HG03354 (cell line): ENCODE measurements at regions not wholly inside any gene's neighbourhood (a gene's known extent, or its start where the extent isn't known, plus 50 kb on each side); places are given as distances from the start of the nearest gene placed in this dataset.
"Not testable (repeated sequence)": the region's sequence is repeated elsewhere in the genome, so short reads cannot be mapped to it uniquely, and the experiment has no call there.

Source experiments
- ATAC-seq: cut with Tn5 transposase; IDR thresholded peaks from one replicate; pipeline ENCODE4 v1.9.1; 2021; ENCODE audit warnings: mild to moderate bottlenecking; ENCODE audit not compliant: unreplicated experiment, poor library complexity, severe bottlenecking

DNA sequence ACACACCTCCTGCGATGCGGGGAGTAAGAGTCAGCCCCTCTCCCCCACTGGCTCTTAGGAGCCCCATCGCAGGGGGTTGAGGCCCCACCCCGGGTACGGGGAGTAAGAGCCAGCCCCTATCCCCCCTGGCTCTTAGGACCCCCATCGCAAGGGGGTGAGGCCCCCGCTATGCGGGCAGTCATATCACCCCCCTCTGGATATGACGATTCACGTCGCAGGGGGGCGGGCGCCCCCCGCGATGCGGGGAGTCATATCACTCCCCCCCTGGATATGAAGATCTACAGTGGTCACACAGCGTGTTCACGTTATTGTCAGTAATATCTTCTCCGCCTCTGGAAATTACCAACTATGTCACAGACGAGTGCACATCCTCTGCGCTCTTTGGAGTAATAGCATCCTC lies 61.1 kb downstream of the DEFB131A start:
- ATAC-seq: not testable (repeated sequence)

DNA sequence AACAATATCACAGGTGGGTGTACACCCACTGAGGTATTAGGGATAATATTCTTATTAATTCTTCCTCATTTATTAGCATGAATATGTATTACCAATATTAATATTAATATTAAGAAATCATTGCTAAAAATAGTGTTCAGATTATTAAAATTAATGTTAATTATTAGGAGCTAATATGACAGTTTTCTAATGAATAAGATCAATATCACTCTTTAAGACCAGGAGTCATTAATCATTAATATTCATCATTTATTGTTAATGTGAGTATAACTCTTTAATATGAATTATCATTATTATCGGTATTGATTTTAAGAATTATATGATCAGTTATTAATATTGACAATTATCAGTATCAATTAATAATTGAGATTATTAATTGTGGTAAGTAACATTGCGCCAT lies 62.5 kb downstream of the DEFB131A start:
- ATAC-seq: not testable (repeated sequence)

DNA sequence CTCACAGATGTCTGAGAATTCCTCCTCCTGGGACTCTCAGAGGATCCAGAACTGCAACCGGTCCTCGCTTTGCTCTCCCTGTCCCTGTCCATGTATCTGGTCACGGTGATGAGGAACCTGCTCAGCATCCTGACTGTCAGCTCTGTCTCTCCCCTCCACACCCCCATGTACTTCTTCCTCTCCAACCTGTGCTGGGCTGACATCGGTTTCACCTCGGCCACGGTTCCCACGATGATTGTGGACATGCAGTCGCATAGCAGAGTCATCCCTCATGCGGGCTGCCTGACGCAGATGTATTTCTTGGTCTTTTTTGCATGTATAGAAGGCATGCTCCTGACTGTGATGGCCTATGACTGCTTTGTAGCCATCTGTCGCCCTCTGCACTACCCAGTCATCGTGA lies 68.7 kb downstream of the DEFB131A start:
- ATAC-seq: not testable (repeated sequence)

DNA sequence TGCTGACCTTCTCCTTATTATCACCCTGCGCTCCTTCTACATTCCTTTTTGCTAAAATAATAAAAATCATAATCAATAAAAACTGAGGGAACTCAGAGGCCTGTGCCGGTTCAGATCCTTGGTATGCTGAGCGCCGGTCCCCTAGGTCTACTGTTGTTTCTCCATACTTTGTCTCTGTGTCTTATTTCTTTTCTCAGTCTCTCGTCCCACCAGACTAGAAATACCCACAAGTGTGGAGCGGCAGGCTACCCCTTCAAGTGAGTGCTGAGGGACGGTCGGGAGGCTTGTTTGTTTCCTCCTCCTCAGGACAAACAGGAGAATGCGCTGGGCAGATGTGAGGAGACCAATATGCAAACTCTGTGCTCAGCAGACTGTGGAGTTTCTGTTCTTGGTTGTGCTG lies 75.4 kb downstream of the DEFB131A start:
- not testable (repeated sequence) for ATAC-seq

DNA sequence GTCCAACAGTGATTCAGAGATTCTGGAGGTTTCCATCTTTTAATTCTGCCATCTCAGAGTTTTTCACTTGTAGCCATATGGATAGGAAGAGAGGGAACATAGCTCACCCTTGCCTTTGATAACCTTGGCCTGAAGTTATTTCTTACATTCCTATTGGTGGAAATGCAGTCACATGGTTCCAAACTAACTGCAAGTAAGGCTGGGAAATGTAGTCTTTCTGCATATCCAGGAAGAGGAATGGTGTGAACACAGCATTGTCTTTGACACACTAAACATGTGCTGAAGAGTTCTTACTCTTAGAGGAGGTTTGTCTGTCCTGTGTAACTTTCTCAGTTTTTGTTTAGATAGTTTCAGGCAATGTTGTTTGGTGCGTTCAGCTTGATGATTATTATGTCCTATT lies 78.7 kb downstream of the DEFB131A start:
- not testable (repeated sequence) for ATAC-seq

DNA sequence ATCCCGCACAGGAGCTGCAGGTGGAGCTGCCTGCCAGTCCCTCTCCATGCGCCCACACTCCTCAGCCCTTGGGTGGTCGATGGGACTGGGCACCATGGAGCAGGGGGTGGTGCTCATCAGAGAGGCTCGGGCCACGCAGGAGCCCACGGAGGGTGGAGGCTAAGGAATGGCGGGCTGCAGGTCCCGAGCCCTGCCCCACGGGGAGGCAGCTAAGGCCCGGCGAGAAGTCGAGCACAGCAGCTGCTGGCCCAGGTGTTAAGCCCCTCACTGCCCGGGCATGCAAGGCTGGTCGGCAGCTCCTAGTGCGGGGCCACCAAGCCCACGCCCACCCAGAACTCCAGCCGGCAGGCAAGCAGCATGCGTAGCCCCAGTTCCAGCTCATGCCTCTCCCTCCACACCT lies 80.2 kb downstream of the DEFB131A start:
- ATAC-seq: not testable (repeated sequence)

DNA sequence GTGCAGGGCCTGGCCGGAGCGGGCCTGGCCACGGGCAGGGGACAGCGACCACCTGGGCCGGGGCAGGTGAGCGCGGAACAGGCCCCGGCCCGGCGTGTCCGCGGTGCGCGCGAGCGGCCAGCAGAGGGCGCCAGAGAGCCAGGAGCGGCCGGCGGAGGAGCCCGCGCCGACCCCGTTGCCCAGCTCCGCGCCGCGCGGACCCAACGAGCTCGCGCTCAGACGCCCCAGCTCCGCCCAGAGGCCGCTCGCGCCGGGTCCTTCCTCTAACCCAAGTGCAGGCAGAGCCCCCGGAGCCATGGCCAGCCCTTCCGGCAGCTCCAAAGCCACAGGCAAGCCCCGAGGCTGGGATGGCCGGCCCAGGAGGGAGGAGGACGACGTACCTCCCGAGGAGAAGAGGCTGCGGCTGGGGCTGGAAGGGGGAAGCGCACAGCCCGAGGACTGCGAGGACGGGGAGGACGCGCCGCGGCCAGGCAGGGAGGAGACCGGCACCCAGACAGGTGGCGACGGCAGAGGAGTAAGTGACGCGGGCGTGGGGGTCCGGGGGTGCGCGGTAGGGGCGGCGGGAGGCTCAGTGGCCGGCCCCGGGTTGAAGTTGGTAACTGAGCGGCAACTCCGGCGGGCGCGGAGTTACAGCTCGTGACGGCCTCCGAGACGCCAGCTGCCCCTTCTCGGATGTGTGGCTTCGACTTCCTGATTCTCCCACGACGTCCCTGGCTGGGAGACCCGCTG lies 88.1 kb downstream of the DEFB131A start:
- not testable (repeated sequence) for ATAC-seq

DNA sequence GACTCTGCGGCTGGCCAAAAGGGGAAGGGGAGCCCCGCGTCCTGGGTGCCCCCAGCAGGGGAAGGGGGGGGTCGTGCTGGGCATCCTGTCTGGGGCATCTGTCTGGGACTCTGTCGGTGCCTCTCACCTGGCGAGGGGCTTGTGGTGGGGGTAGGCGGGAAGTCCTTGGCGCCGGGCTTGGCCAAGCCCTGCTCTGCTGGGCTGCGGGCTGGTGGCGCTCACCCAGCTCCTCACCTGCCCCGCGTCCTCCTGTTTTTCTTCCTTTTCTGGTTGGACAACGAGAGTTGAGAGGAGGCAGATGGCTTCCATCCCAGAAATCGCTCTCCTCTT lies 88.6 kb downstream of the DEFB131A start:
- ATAC-seq: not testable (repeated sequence)

DNA sequence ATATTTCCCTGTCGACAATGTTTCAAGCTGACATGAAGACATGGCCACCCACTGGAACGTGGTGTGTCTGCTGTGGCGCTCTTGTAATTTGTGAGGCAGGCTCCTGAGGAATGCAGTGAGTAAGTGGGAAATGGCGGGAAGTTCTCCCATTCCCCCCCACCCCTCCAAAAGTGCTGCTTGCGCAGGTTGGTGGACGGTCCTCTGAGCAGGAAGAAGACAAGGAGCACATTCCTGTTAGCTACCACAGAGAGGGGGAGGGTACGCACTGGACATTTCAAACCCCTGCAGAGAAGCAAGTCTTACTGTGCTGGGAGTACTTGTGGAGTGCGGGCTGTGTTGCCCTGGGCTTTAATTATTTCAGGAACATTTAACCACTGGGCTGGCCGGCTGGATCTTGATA lies 92.9 kb downstream of the DEFB131A start:
- not testable (repeated sequence) for ATAC-seq

DNA sequence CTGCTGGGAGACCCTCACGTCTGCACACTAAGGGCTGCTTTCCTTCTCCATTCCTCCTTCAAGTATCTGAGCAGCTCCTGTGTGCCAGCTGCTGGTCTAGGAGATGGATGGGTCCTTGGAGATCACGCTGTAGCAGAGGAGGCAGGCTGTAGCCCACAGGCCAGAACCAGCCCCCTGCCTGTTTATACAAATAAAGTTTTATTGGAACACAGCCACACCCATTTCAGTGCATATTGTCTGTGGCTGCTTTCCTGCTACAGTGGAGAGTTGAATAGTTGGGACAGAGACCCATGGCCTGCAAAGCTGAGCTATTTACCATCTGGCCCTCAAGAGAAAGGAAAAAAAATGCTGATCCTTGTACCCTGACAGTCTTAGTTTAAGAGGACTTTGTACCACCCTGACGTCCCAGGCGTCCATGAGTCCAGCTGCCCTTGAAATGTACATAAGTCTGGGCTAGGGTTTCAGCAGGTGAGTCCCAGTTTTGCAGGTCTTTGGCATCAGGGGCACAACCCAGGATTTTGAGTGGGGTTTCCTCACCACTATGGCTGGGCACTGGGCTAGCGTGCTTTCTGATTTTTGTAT lies 95.8 kb downstream of the DEFB131A start:
- not testable (repeated sequence) for ATAC-seq

DNA sequence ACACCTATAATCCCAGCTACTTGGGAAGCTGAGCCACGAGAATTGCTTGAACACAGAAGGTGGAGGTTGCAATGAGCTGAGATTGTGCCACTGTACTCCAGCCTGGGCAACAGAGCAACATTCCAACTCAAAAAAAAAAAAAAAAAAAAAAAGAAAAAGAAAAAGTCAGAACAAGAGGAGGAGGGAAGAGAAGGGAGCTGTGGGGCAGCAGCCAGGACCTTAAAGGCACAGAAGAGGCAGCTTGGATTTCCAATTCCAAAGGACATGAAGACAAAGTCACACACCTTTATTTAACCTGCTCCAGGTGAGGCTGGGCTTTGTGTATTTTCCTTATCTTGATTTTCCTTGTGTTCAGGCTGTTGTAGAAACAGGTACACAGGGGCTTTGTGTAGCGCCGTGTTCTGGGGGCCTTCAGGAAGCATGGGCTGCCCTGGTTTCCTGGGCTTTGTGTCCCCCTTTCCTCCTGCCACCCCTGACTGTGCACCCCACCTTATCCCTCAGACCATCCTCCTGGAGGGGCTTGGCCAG lies 97.2 kb downstream of the DEFB131A start:
- not testable (repeated sequence) for ATAC-seq

DNA sequence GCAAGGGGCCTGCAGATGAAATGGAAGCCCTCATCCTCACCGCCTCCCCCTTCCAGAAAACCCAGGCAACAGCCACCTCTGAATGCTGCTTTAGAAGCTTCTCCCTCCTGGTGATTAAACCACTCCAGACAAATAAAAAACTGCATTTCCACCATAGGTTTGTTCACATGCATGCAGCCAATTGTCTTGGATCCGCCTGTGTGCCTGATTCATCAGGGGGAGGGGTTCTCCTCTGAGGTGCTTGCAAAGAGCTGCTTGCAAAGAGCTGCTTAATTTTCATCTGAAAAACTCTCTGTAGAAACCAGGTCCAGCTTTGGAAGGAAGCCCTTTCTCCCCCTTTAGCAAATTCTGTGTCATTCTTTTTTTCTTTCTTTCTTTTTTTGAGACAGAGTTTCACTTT lies 100.6 kb downstream of the DEFB131A start:
- ATAC-seq: not testable (repeated sequence)

DNA sequence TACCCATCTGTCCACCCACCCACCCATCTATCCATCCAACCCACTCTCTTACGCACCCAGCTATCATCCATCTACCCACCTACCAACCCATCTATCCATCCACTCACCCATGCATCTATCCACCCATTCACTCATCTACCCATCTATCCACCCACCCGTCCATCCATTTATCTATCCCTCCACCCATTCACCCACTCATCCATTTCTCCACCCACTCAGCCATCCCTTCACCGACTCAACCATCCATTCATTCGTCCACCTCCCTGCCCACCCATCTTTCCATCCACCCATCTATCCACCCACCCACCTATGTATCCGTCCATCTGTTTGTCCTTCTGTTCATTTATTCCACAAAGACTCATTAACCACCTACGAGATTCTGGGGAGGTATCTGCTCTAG lies 103.3 kb downstream of the DEFB131A start:
- ATAC-seq: not testable (repeated sequence)

DNA sequence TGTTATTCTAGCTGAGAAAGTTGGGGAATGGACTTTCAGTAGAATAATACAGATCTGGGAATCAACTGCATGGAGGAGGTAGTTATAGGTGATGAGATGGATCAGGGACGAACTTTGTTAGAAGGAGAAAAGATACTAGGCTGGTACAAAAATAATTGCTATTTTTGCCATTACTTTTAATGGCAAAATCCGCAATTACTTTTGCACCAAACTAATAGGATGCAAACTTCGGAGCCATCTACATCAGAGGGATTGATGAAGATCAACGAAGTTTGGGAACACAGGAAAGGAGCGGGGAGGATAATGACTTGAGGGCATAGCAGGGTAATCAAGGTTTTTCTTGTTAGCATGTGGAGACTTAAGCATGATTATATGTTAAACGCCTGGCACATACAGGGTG lies 111.9 kb downstream of the DEFB131A start:
- ATAC-seq: not testable (repeated sequence)

DNA sequence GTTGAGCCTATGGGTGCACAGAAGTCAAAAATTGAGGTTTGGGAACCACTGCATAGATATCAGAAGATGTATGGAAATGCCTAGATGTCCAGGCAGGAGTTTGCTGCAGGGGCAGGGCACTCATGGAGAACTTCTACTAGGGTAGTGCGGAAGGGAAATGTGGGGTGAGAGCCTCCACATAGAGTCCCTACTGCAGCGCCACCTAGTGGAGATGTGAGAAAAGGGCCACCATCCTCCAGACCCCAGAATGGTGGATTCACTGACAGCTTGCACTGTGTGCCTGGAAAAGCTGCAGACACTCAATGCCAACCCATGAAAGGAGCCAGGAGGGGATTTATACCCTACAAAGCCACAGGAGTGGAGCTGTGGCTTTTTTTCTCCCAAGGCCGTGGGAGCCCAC lies 133.7 kb downstream of the DEFB131A start:
- ATAC-seq: not testable (repeated sequence)

DNA sequence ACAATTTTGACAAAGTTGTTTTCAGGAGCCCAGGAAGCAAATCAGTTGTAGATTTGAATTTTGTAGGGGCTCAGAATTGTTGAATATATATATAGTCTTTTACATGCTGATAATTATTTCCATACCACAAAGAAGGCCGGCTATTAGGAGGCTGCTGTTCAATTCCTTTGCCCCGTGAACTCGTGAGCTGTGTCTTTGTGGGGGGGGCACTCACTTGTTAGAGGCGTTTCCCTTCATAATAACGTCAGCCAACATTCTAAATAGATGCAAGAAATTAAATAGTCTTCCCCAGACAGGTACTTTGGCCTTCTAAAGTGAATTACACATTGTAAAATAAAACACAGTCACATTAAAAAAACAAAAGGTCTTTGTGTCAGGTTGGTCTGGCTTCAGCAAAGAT lies 138.7 kb downstream of the DEFB131A start:
- not testable (repeated sequence) for ATAC-seq

DNA sequence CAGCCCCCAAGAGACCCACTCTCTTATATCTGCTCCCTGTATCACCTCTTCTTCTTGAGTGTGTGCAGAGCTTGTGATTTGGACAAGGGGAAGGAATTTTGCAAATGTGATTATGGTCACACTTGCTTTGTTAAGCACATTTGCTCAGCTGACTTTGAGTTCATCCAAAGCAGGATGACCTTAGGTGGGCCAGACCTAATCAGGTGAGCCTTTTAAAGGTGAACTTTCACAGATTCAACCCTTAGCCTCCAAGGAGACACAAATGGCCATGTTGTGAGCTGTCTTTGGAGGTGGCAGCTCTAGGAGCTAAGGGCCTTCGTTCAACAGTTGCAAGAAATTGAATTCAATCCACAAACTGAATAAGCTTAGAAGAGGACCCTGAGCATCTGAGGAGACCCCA lies 147.8 kb downstream of the DEFB131A start:
- ATAC-seq: no peak

DNA sequence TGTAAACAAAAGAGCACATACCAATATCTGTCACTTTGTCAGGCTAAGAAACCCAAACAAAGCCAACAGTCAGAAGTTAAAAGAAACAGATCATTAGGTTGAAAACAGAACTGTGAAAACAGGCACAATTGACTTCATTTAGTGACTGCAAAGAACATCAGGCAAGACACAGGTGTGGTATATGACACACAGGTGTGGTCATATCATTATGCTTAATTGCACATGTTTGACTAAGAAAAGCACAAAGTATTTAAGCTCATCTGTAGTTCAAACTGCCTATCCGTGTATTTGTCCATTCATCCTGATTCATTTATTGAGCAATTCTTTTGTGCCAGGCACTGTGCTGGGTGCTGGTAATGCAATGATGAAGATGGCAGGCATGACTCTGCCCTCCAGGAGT lies 150.7 kb downstream of the DEFB131A start:
- no peak for ATAC-seq

DNA sequence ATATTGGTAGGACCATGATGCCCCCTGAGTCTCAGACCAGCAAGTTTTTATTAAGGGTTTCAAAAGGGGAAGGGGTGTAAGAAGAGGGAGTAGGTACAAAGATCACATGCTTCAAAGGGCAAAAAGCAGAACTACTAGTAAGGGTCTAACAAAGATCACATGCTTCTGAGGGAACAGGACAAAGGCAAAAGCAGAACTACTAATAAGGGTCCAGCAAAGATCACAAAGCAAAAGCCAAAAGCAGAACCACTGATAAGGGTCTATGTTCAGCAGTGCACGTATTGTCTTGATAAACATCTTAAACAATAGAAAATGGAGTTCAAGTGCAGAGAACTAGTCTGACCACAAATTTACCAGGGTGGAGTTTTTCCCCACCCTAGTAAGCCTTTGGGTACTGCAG lies 151.3 kb downstream of the DEFB131A start:
- ATAC-seq: not testable (repeated sequence)

DNA sequence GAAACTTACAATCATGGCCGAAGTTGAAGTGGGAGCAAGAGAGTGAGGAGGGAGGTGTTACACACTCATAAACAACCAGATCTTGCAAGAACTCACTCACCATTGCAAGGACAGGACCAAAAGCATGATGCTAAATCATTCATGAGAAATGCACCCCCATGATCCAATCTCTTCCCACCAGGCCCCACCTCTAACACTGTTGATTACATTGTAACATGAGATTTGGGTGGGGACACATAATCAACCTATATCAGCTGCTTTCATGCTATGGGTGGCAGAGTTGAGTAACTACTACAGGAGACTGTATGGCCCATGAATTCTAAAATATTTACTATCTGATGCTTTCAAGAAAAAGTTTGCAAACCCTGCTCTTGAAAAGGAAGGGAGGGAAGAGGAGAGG lies 155.1 kb downstream of the DEFB131A start:
- ATAC-seq: no peak

DNA sequence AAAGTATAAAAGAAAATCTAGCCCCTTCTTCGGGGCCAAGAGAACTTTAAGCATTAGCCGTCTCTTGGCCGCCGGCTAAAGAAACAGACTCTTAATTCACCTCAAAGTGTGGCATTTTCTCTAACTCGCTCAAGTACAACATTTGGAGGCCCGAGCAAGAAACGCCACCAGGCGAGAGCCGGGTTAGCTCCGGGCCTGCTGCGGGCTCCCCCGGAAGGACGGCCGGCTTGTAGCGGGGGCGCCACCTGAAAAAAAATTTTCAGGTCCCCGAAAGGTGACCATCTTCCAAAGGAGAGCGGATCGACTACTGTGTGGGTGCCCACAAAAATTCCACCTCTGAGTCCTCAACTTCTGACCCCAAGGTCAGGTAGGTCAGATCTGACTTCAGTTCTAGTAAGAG lies 156.0 kb downstream of the DEFB131A start:
- no peak for ATAC-seq
